ENCODE measurements at regions not wholly inside any gene's neighbourhood (a gene's known extent, or its start where the extent isn't known, plus 50 kb on each side); places are given as distances from the start of the nearest gene placed in this dataset.
"Not testable (repeated sequence)": the region's sequence is repeated elsewhere in the genome, so short reads cannot be mapped to it uniquely, and the experiment has no call there.

DNA sequence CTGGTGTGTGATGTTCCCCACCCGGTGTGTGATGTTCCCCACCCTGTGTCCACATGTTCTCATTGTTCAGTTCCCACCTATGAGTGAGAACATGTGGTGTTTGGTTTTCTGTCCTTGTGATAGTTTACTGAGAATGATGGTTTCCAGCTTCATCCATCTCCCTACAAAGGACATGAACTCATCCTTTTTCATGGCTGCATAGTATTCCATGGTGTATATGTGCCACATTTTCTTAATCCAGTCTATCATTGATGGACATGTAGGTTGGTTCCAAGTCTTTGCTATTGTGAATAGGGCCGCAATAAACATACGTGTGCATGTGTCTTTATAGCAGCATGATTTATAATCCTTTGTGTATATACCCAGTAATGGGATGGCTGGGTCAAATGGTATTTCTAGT, 201.5 kb upstream of the IRAK1BP1 start:
- H3K36me3 Mint-ChIP-seq; H3K27ac Mint-ChIP-seq; H3K9me3 Mint-ChIP-seq; DNase-seq; H3K4me1 Mint-ChIP-seq; H3K27me3 Mint-ChIP-seq (ENCODE audit: low read depth in 3 of 3); H3K4me3 Mint-ChIP-seq: not testable (repeated sequence)

DNA sequence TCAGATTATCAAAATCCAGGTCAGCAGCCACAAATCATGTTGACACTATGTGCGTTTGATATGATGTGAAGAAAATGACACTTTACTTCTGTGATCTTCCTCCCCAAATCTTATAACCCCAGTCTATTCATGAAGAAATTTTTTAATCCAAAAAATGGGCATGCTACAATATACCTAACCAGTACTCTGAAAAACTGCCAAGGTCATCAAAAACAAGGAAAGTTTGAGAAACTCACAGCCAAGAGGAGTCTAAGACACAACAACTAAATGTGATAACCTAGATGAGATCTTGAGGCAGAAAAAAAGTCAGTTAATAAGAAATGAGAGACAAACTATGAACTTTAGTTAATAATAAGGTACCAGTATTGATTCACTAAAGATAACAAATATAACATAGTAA, 200.6 kb upstream of the IRAK1BP1 start:
- Mint-ChIP-seq H3K4me3 (no peak overlapping the region), H3K4me1 (no peaks in the 10 kb centered on the region), H3K36me3 (no peaks in the 10 kb centered on the region), H3K27ac (no peak overlapping the region), H3K9me3 (peaks cover 0 to 6% (median 2%) of the 10 kb centered on the region in 6 donors), H3K27me3 (ENCODE audit: low read depth in 3 of 3) (no peaks in the 10 kb centered on the region)
- DNase-seq = no peak

DNA sequence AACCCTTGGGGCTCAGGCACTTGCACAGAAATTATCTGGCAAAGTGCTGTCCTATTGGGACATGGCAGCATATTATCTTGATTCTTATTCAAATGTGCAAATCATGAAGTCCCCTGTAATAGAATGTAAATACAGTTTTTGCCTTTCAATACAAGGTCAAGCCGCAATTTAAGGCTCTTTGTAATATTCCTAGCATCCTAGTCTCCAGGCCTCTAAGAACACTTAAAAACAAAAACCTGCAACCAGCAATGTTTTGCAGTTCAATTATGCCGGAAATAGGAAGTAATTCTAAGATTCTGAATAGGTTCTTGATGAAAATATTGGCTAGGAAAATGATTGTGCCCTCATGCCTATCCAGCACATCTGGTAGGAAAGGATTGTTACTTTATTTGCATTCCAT, 197.2 kb upstream of the IRAK1BP1 start:
- Mint-ChIP-seq H3K27ac (no peak overlapping the region), H3K27me3 (ENCODE audit: low read depth in 3 of 3) (no peaks in the 10 kb centered on the region), H3K36me3 (no peaks in the 10 kb centered on the region), H3K4me1 (no peaks in the 10 kb centered on the region), H3K4me3 (no peak overlapping the region), H3K9me3 (peaks cover 0 to 7% (median 3%) of the 10 kb centered on the region in 6 donors)
- no peak for DNase-seq

DNA sequence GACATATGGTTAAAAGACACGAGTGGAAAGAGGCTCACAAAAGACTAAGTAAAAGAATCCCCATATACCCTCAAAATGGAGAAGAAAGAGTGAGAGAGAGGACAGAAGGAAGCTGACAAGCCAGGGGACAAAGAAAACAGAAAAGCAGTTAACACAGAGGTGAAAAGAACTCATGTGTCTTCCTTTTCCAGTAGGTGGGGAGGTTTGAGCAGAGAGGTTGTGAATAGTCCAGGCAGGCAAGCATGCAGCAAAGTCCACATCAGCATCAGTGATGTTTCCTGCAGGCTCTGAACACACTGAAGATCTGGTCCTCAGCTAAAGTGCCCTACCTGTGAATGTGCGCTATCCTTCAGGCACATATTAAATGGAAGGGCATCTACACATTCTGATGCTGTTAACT, 196.5 kb upstream of the IRAK1BP1 start:
- Mint-ChIP-seq H3K27me3 (ENCODE audit: low read depth in 3 of 3) (no peaks in the 10 kb centered on the region), H3K4me1 (no peaks in the 10 kb centered on the region), H3K9me3 (peaks cover 2 to 10% (median 5%) of the 10 kb centered on the region in 6 donors), H3K27ac (no peak overlapping the region), H3K4me3 (no peak overlapping the region), H3K36me3 (no peaks in the 10 kb centered on the region)
- DNase-seq = no peak

DNA sequence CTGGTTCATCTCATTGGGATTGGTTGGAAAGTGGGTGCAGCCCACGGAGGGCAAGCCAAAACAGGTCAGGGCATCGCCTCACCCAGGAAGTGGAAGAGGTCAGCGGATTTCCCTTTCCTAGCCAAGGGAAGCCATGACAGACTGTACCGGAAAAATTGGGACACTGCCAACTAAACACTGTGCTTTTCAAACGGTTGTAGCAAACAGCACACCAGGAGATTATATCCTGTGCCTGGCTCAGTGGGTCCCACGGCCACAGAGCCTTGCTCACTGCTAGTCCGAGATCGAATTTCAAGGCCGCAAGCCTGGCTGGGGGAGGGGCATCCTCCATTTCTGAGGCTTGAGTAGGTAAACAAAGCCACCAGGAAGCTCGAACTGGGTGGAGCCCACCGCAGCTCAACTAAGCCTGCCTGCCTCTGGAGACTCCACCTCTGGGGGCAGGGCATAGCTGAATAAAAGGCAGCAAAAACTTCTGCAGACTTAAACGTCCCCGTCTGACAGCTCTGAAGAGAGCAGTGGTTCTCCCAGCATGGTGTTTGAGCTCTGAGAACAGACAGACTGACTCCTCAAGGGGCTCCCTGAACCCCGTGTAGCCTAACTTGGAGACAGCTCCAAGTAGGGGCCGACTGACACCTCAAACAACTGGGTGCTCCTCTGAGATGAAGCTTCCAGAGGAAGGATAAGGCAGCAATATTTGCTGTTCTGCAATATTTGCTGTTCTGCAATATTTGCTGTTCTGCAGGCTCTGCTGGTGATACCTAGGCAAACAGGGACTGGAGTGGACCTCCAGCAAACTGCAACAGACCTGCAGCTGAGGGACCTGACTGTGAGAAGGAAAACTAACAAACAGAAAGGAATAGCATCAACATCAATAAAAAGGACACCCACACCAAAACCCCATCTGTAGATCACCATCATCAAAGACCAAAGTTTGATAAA, 191.0 kb upstream of the IRAK1BP1 start:
- H3K27me3 Mint-ChIP-seq (ENCODE audit: low read depth in 3 of 3); H3K36me3 Mint-ChIP-seq; DNase-seq; H3K4me3 Mint-ChIP-seq; H3K4me1 Mint-ChIP-seq; H3K27ac Mint-ChIP-seq: not testable (repeated sequence)
- H3K9me3 Mint-ChIP-seq = peaks cover 9 to 43% (median 23%) of the 10 kb centered on the region in 6 donors

DNA sequence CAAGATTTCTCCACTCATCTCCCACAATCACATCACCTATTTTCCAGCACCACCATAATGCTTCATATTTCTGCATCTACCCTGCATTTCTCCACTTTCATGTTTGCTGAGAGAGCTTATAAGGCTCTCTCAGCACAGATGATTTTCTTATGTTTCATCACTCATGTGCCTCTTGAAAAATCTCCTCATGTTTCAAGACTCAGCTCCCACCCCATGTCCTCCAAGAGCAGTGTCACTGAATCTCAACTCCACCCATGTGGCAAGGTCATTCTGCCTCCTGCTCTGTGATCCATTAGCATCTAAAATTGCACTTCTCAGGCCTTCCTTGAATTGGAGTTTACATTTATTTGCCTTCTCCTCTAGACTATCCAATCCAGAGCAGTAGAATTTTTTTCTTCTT, 178.7 kb upstream of the IRAK1BP1 start:
- no peaks in the 10 kb centered on the region for H3K36me3 Mint-ChIP-seq
- no peaks in the 10 kb centered on the region for H3K4me1 Mint-ChIP-seq
- no peak for DNase-seq
- no peak overlapping the region for H3K27ac Mint-ChIP-seq
- H3K9me3 Mint-ChIP-seq = peaks cover 0 to 6% (median 3%) of the 10 kb centered on the region in 6 donors
- H3K4me3 Mint-ChIP-seq = no peak overlapping the region
- H3K27me3 Mint-ChIP-seq (ENCODE audit: low read depth in 3 of 3) = peaks cover 0 to 2% (median 2%) of the 10 kb centered on the region in 3 donors

DNA sequence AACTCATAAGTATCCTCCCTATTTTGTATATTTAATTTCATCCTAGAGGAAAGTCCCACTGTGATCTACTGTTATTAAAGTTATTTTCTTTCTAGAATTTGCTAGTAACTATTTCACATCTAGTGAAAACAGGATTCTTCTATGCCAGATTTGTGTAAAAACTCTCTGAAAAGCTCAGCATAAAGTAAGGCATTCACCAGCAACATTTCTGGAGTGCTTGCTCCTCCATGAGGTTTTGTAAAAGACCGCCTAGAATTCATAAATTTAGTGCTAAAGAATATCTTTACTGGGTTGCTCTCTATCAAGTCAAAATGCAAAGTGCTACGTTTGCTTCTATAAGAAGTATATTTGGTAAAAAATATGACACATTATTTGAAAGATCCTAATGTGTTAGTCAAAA, 173.5 kb upstream of the IRAK1BP1 start:
- peaks cover 0 to 25% (median 13%) of the 10 kb centered on the region in 6 donors for H3K9me3 Mint-ChIP-seq
- no peaks in the 10 kb centered on the region for H3K36me3 Mint-ChIP-seq
- peaks cover 3 to 6% (median 3%) of the 10 kb centered on the region in 3 donors for H3K27me3 Mint-ChIP-seq (ENCODE audit: low read depth in 3 of 3)
- H3K4me1 Mint-ChIP-seq = no peaks in the 10 kb centered on the region
- no peak for DNase-seq
- H3K27ac Mint-ChIP-seq = no peak overlapping the region
- H3K4me3 Mint-ChIP-seq = no peak overlapping the region

DNA sequence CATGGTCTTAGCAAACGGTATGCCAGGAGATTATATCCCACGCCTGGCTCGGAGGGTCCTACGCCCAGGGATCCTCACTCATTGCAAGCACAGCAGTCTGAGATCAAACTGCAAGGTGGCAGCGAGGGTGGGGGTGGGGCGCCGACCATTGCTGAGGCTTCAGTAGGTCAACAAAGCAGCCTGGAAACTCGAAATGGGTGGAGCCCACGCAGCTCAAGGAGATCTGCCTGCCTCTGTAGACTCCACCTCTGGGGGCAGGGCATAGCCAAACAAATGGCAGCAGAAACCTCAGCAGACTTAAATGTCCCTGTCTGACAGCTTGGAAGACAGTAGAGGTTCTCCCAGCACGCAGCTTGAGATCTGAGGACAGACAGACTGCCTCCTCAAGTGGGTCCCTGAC, 172.7 kb upstream of the IRAK1BP1 start:
- DNase-seq; H3K4me3 Mint-ChIP-seq; H3K27me3 Mint-ChIP-seq (ENCODE audit: low read depth in 3 of 3); H3K36me3 Mint-ChIP-seq; H3K27ac Mint-ChIP-seq; H3K4me1 Mint-ChIP-seq: not testable (repeated sequence)
- H3K9me3 Mint-ChIP-seq = peaks cover 0 to 29% (median 13%) of the 10 kb centered on the region in 6 donors

DNA sequence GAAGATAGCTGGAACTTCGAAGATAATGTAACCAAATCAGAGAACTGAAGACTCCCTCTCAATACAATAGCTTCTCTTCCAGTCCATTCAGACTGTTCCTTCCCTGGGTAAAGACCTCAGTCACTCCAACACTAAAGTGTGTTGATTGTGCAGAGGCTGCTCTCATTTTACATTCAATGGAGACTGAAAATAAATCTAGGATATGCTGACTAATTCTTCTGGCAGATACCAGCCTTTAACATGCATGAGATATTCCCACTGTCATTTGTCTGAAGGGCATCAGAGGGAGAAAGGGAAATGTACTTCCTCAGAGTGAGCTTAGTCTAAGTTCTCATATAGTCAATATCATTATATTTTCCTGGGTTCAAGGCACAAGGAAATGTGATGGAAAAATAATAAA, 166.4 kb upstream of the IRAK1BP1 start:
- DNase-seq = no peak

DNA sequence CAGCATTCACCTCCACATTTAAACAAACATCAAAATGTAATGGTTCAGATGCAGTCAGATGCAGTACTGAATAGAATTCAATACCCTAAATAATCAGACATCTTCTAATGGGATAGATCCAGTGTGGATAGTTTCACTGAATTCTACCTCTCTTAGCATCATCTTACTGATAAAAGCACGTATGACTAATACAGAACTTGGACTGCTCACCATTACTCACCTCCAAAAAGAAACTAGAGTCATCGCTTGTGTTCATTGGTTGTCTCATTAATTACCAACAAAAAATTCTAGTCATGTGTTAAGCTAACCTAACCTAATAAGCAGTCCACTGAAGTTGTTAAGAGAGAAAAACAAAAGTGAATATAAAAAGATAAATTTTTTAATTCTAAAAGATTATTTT, 165.9 kb upstream of the IRAK1BP1 start:
- no peaks in the 10 kb centered on the region for H3K4me1 Mint-ChIP-seq
- DNase-seq = no peak
- H3K27ac Mint-ChIP-seq = no peak overlapping the region
- no peaks in the 10 kb centered on the region for H3K36me3 Mint-ChIP-seq
- no peak overlapping the region for H3K4me3 Mint-ChIP-seq
- peaks cover 0 to 5% (median 2%) of the 10 kb centered on the region in 3 donors for H3K27me3 Mint-ChIP-seq (ENCODE audit: low read depth in 3 of 3)
- H3K9me3 Mint-ChIP-seq = peaks cover 2 to 18% (median 9%) of the 10 kb centered on the region in 6 donors

More for the DNA sequence above, 166.4 kb upstream of the IRAK1BP1 start:
- no peak overlapping the region for H3K4me3 Mint-ChIP-seq
- peaks cover 0 to 5% (median 4%) of the 10 kb centered on the region in 3 donors for H3K27me3 Mint-ChIP-seq (ENCODE audit: low read depth in 3 of 3)
- no peaks in the 10 kb centered on the region for H3K36me3 Mint-ChIP-seq
- no peaks in the 10 kb centered on the region for H3K4me1 Mint-ChIP-seq
- H3K27ac Mint-ChIP-seq = no peak overlapping the region
- peaks cover 2 to 18% (median 10%) of the 10 kb centered on the region in 6 donors for H3K9me3 Mint-ChIP-seq

DNA sequence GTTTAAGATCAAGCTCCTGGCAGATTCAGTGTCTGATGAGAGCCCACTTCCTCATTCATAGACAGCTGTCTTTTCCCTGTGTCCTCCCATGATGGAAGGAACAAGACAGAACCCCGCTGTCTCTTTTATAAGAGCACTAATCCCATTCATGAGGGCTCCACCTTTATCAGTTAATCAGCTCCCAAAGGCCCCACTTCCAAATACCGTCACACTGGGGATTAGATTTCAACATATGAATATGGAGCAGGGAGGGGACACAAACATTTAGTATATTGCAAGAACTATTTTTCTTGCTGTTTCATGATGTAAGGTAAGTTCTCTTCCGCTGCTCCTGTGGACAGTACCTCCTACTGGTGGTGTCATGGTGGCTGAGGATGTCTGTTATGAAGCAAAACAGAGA, 158.3 kb upstream of the IRAK1BP1 start:
- Mint-ChIP-seq H3K27ac (no peak overlapping the region), H3K4me1 (no peaks in the 10 kb centered on the region), H3K27me3 (ENCODE audit: low read depth in 3 of 3) (peaks cover 0 to 2% (median 0%) of the 10 kb centered on the region in 3 donors), H3K9me3 (peaks cover 0 to 12% (median 4%) of the 10 kb centered on the region in 6 donors), H3K36me3 (no peaks in the 10 kb centered on the region), H3K4me3 (no peak overlapping the region)
- DNase-seq = no peak

DNA sequence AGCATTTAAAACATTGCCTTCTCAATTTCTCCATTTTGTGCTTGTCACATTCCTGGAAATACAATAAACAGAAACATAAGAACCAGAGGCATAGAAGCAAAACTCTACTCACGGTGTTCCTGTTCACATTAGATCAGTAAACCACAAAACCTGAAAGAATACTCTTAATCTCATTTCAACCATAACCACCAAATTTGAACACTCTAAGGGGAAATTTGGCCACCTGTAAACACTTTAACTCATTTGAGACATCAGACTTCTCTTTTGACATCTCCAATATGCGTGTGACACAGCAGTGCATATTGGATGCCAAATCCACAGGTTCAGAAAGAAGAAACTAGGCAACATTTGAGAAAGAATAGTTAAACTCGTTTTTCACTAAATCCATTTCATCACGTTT, 153.8 kb upstream of the IRAK1BP1 start:
- no peaks in the 10 kb centered on the region for H3K36me3 Mint-ChIP-seq
- H3K9me3 Mint-ChIP-seq = peaks cover 2 to 12% (median 9%) of the 10 kb centered on the region in 6 donors
- peaks cover 0 to 2% (median 2%) of the 10 kb centered on the region in 3 donors for H3K27me3 Mint-ChIP-seq (ENCODE audit: low read depth in 3 of 3)
- H3K4me1 Mint-ChIP-seq = no peaks in the 10 kb centered on the region
- DNase-seq = no peak
- no peak overlapping the region for H3K4me3 Mint-ChIP-seq
- H3K27ac Mint-ChIP-seq = no peak overlapping the region

DNA sequence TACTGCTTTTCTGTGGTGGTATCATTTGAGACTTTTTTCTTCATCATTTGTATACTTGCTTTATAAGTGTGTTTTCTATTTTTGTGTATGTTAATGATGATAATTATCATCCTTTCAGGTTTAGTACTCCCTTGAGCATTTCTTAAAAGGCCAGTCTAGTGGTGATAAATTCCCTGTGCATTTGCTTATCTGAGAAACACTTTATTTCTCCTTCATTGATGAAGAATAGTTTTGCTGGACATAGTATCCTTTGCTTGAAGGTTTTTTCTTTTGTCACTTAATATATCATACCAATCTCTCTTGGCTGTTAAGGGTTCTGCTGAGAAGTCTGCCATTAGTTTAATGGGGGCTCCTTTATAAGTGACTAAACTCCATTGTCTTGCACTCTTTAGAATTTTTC, 123.2 kb upstream of the IRAK1BP1 start:
- Mint-ChIP-seq H3K27ac (no peak overlapping the region), H3K36me3 (no peaks in the 10 kb centered on the region), H3K9me3 (peaks cover 11 to 57% (median 29%) of the 10 kb centered on the region in 6 donors), H3K4me1 (no peaks in the 10 kb centered on the region), H3K27me3 (ENCODE audit: low read depth in 3 of 3) (peaks cover 0 to 2% (median 0%) of the 10 kb centered on the region in 3 donors), H3K4me3 (no peak overlapping the region)
- DNase-seq = no peak

DNA sequence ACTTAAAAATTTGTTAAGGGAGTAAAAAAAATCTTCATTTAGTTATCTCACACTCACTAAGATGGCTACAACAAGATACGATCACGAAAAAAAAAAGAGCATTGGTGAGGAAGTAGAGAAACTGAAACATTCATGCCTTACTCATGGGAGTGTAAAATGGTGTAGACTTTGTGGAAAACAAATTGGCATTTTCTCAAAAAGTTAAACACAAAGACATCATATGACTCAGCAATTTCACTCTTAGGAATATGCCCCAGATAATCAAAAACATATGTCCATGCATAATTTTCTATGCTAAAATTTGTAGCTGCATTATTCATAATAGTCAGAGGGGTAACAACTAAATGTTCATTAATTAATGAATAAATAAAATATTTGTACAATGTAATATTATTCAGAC, 120.9 kb upstream of the IRAK1BP1 start:
- Mint-ChIP-seq H3K27ac (no peak overlapping the region), H3K9me3 (peaks cover 8 to 52% (median 22%) of the 10 kb centered on the region in 6 donors), H3K4me3 (no peak overlapping the region), H3K4me1 (no peaks in the 10 kb centered on the region), H3K27me3 (ENCODE audit: low read depth in 3 of 3) (peaks cover 0 to 2% (median 0%) of the 10 kb centered on the region in 3 donors), H3K36me3 (no peaks in the 10 kb centered on the region)
- no peak for DNase-seq

Data from immature natural killer cell (primary cell).